HUES64 (cell line): ENCODE measurements at regions not wholly inside any gene's neighbourhood (a gene's known extent, or its start where the extent isn't known, plus 50 kb on each side); places are given as distances from the start of the nearest gene placed in this dataset.
"Not testable (repeated sequence)": the region's sequence is repeated elsewhere in the genome, so short reads cannot be mapped to it uniquely, and the experiment has no call there.

Experiments used
- H3K27ac ChIP-seq: 2 replicates; pipeline ENCODE4 v1.7.0; 2013; ENCODE audit warnings: low read depth, low read length, inconsistent platforms
- H3K27me3 ChIP-seq: 2 replicates; pipeline ENCODE4 v1.6.1; 2013; ENCODE audit warnings: mild to moderate bottlenecking, low read length; ENCODE audit not compliant: insufficient read depth
- H3K36me3 ChIP-seq: 2 replicates; pipeline ENCODE4 v1.6.1; 2013; ENCODE audit warnings: mild to moderate bottlenecking, low read length; ENCODE audit not compliant: insufficient read depth
- H3K4me1 ChIP-seq: 2 replicates; pipeline ENCODE4 v1.6.1; 2013; ENCODE audit warnings: mild to moderate bottlenecking, low read length, moderate library complexity; ENCODE audit not compliant: insufficient read depth
- H3K4me3 ChIP-seq: 2 replicates; pipeline ENCODE4 v1.5.1; 2013; ENCODE audit warnings: mild to moderate bottlenecking, low read length, moderate library complexity
- H3K9ac ChIP-seq: 2 replicates; pipeline ENCODE4 v1.6.1; 2013; ENCODE audit warnings: mild to moderate bottlenecking, low read depth, low read length
- H3K9me3 ChIP-seq: 2 replicates; pipeline ENCODE4 v1.6.1; 2013; ENCODE audit warnings: low read depth, low read length; ENCODE audit not compliant: insufficient read depth
- WGBS: fragments of 150-250, 120-280 bp; methylation state at CpG from one replicate; pipeline ENCODE4 v1.1.7; 2013; ENCODE audit warnings: missing lambda C conversion rate; 5-methylcytosine and 5-hydroxymethylcytosine counted together

DNA sequence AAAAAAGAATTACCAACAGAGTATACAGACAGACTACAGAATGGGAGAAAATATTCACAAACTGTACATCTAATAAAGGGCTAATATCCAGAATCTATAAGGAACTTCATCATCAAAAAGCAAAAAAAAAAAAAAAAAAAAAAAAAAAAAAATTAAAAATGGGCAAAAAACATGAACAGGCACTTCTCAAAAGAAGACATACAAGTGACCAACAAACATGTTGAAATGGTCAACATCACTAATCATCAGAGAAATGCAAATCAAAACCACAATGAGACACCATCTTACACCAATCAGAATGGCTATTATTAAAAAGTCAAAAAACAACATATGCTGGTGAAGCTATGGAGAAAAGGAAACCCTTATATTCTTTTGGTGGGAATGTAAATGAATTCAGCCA, 952.8 kb downstream of the LRRIQ3 start:
- H3K9me3 ChIP-seq, result peaks cover 33% of the 10 kb centered on the region
- not testable (repeated sequence) for H3K36me3 ChIP-seq, H3K27ac ChIP-seq, H3K4me1 ChIP-seq, H3K4me3 ChIP-seq, H3K27me3 ChIP-seq, H3K9ac ChIP-seq

DNA sequence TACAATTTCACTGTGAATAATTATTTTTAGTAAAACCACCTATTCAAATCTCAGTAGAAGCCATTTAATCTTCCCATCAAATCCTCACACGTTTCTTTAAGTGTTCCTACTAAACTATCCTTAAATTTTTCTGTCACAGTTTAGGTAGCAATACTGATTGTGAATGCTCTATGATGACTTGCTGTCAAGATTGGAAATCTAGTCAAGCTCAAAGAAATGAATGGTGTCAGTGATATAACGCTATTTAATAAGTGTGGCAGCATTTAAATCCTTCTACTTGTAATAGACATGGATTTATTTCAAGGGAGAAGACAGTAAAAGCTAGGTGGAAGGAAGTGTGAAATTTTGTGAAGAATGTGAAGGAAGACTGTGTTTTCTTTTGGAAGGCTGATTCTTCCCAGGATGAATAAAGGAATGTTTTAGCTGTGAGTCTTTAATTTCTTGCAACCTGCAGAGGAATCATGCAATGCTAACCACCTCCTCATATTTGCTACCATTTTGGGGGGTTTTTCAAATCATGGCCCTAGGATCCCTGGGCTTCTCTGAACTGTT, 936.7 kb upstream of the NEGR1 start:
- WGBS, result 85% methylated on average over 2 of the region's 2 CpGs
- Histone ChIP-seq H3K9ac (no peak overlapping the region), H3K27me3 (no peaks in the 10 kb centered on the region), H3K4me1 (no peaks in the 10 kb centered on the region), H3K9me3 (peaks cover 9% of the 10 kb centered on the region; the same call in 1 of the 2 replicates), H3K27ac (no peak overlapping the region), H3K36me3 (no peaks in the 10 kb centered on the region), H3K4me3 (no peak overlapping the region)

DNA sequence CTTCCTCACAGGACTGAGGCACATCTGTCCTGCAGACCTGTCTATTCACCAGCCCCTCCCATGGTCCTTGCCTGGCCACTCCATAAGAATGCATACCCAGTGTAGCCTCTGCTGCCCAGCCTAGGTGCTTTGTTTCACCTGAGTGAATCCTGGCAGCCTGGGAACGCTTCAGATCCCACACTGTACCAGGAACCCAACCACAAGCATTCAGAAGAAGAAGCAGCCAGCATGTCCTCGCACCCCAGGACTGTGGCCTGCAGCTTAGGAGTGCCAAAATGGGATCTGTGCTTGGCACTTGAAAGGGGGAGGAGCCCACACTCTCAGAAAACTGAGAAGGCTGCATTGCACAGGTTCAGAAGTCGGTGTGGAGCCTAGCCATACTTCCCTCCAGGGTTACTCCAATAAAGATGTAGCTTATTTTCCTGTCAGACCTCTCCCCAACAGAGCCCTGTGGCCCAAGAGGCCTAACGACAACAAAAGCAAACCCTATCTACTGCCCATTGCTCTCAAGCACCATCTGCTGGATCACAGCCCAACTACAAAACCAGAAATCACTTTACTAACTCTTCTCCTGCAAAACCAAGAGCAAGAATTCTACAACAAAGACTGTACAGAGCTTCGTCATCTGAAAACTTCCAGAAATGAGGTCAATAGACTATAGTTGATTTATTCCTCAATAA, 923.1 kb upstream of the NEGR1 start:
- no peak overlapping the region for H3K9ac ChIP-seq
- H3K36me3 ChIP-seq, result no peaks in the 10 kb centered on the region
- H3K4me1 ChIP-seq, result no peaks in the 10 kb centered on the region
- WGBS, result 86% methylated on average over 4 of the region's 5 CpGs
- no peak overlapping the region for H3K27ac ChIP-seq
- H3K27me3 ChIP-seq, result no peaks in the 10 kb centered on the region
- H3K9me3 ChIP-seq, result no peaks in the 10 kb centered on the region
- H3K4me3 ChIP-seq, result no peak overlapping the region

DNA sequence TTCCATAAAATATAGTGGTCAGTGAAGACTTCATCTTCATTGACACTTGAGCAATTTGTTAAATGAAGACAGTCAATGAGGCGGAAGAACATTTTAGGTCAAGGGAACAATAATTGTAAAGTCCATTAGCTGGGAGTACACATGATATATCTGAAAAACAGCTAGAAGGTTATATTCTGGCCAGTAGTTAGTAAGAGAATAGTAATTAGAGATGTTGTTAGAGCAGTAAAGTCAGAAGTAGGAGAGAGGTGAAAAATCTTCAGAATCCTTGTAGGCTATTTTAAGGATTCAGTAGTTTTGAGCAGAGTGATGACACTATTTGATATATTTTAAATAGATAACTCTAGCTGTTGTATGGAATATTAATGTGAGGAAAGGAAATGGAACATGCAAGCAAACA, 915.6 kb upstream of the NEGR1 start:
- Histone ChIP-seq H3K4me1 (no peaks in the 10 kb centered on the region), H3K27ac (no peak overlapping the region), H3K9me3 (0 out of 2 replicates have a peak, but pooled peaks cover 7% of the 10 kb centered on the region), H3K36me3 (no peaks in the 10 kb centered on the region), H3K27me3 (no peaks in the 10 kb centered on the region), H3K9ac (no peak overlapping the region), H3K4me3 (no peak overlapping the region)
- 91% methylated on average over 1 of the region's 1 CpG for WGBS

DNA sequence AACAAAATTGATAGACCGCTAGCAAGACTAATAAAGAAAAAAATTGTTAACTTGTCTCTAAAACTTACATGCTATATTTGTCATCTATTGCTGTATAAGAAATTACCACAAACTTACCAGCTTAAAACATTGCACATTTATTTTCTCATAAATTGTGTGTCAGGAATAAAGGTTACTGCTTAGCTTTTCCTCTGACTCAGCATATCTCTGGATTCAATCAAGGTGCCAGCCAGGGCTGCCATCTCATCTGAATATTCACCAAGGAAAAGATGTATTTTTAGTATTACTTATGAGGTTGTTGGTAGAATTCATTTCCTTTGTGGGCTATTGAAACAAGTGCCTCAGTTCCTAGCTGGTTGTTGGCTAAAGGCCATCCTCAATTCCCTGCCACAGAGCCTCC, 912.6 kb upstream of the NEGR1 start:
- 0 out of 2 replicates have a peak, but pooled peaks cover 7% of the 10 kb centered on the region for H3K9me3 ChIP-seq
- H3K27ac ChIP-seq, result no peak overlapping the region
- H3K4me1 ChIP-seq, result no peaks in the 10 kb centered on the region
- H3K36me3 ChIP-seq, result no peaks in the 10 kb centered on the region
- no peak overlapping the region for H3K4me3 ChIP-seq
- no peaks in the 10 kb centered on the region for H3K27me3 ChIP-seq
- H3K9ac ChIP-seq, result no peak overlapping the region
- no CpG with 5 or more reads among the region's 1 CpG for WGBS

DNA sequence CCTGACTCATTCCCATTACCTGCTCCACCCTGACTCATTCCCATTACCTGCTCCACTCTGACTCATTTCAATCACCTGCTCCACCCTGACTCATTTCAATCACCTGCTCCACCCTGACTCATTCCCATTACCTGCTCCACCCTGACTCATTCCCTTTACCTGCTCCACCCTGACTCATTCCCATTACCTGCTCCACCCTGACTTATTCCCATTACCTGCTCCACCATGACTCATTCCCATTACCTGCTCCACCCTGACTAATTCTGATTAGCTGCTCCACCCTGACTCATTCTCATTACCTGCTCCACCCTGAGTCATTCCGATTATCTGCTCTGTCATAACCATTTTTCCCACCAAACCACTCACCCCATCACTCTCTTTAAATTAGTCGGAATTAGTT, 901.2 kb upstream of the NEGR1 start:
- not testable (repeated sequence) for H3K27me3 ChIP-seq, H3K4me3 ChIP-seq, H3K27ac ChIP-seq, H3K9ac ChIP-seq, H3K9me3 ChIP-seq, H3K36me3 ChIP-seq, H3K4me1 ChIP-seq
- 96% methylated on average over 2 of the region's 2 CpGs for WGBS

DNA sequence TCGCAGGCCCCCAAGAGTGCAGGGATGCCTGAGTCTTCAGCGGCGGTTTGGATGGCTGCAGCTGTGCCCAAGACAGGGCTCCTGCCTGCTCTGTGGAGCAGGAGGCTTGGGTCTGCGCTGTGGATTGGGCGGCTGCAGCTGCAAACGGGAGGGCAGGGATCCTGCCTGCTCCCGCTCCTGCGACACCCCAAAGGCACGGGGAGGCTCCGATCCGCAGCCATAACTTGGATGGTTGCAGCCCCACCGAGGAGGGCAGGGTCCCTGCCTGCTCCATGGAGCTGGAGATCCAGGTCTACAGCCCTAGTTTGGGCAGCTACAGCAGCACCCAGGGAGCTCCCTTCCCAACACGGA, 898.8 kb upstream of the NEGR1 start:
- H3K36me3 ChIP-seq, result no peaks in the 10 kb centered on the region
- 0 out of 2 replicates have a peak, but pooled peaks cover 2% of the 10 kb centered on the region for H3K4me1 ChIP-seq
- 0 out of 2 replicates have a peak, but pooled peaks cover 2% of the 10 kb centered on the region for H3K9me3 ChIP-seq
- 89% methylated on average over 13 of the region's 13 CpGs for WGBS
- no peaks in the 10 kb centered on the region for H3K27me3 ChIP-seq
- no peak overlapping the region for H3K27ac ChIP-seq
- H3K9ac ChIP-seq, result no peak overlapping the region
- no peak overlapping the region for H3K4me3 ChIP-seq

DNA sequence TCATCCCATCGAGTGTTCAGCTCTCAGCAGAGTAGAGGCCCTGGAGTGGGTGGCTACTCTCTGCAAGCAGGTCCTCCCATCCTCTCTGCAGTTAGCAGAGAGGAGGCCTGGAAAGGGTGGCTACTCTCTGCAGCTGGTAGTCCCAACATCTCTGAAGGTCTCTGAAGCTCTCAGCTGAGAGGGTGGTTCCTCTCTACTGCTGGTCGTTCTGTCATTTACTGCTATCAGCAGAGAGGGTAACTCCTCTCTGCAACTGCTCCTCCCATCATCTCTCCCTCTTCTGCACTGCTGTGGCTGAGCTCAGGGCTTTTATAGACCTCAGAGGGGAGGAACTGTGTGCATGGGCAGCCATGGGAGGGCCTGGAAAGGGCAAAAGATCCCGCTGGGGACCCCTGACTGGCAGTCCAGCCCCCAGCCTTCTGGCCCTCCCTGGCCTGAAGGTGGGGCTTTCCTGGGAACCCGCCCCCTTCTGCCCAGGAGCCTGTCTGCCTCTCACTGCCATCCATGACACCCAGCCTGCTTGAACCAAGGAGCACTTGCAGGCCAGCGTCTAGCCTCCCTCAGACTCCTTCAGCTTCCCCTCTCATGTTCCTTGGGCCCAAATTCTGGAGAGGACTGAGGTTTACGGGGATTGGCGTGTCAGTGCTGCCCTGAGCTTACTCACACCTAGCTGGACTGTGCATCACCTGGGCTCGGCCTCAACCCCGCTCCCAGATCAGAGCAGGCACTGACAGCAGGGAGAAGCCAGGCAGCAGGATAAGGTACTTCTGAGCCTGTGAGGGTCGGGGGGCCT, 898.3 kb upstream of the NEGR1 start:
- H3K4me3 ChIP-seq, result no peak overlapping the region
- no peak overlapping the region for H3K27ac ChIP-seq
- H3K36me3 ChIP-seq, result no peaks in the 10 kb centered on the region
- H3K9ac ChIP-seq, result no peak overlapping the region
- WGBS, result 82% methylated on average over 10 of the region's 10 CpGs
- H3K9me3 ChIP-seq, result 0 out of 2 replicates have a peak, but pooled peaks cover 2% of the 10 kb centered on the region
- 0 out of 2 replicates have a peak, but pooled peaks cover 2% of the 10 kb centered on the region for H3K4me1 ChIP-seq
- H3K27me3 ChIP-seq, result no peaks in the 10 kb centered on the region

DNA sequence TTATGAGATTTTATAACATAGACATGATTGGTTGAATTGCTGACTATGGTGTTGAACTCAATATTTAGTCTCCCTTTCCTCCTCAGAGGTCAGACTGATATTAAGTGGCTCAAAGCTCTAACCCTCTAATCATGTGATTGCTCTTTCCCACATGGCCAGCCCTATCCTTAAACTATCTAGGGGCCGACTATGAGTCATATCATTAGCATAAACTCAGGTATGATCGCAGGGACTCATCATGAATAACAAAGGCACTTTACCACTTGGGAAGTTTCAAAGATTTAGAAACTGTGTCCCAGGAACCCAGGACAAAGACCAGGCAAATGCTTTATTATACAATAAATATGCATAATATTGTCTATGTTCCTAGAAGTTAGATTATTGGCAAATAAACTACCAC, 894.6 kb upstream of the NEGR1 start:
- H3K36me3 ChIP-seq, result no peaks in the 10 kb centered on the region
- no peak overlapping the region for H3K4me3 ChIP-seq
- no peak overlapping the region for H3K27ac ChIP-seq
- H3K27me3 ChIP-seq, result no peaks in the 10 kb centered on the region
- H3K4me1 ChIP-seq, result 0 out of 2 replicates have a peak, but pooled peaks cover 2% of the 10 kb centered on the region
- no peaks in the 10 kb centered on the region for H3K9me3 ChIP-seq
- no peak overlapping the region for H3K9ac ChIP-seq
- 62% methylated on average over 2 of the region's 2 CpGs for WGBS

DNA sequence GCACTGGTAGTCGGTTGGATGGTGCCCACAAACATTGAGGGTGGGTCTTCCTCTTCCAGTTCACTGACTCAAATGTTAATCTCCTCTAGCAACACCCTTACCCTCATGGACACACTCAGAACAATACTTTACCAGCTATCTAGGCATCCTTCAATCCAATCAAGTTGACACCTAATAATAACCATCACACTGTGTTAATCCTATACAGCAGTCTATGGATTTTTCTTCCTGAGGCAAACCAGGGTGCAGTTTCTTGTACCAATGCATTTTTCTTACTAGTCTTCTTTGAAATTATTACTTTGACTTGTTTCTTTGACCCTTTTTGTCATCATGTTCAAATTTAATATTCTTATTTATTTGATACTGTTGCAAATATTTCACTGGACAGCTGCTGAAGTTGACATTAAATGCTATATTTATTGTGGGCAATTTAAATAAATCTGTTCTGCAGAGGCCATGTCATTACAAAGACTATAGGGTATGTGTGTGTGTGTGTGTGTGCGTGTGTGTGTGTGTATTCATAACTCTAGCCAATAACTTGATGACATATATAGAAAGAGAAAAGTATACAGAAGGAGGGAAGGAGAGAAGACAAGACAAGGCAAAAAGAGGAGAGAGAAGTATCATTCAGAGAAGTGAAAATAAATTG, 884.8 kb upstream of the NEGR1 start:
- Histone ChIP-seq H3K9me3 (no peaks in the 10 kb centered on the region), H3K27ac (no peak overlapping the region), H3K9ac (no peak overlapping the region), H3K4me1 (no peaks in the 10 kb centered on the region), H3K27me3 (no peaks in the 10 kb centered on the region), H3K36me3 (no peaks in the 10 kb centered on the region), H3K4me3 (no peak overlapping the region)
- 98% methylated on average over 1 of the region's 2 CpGs for WGBS

DNA sequence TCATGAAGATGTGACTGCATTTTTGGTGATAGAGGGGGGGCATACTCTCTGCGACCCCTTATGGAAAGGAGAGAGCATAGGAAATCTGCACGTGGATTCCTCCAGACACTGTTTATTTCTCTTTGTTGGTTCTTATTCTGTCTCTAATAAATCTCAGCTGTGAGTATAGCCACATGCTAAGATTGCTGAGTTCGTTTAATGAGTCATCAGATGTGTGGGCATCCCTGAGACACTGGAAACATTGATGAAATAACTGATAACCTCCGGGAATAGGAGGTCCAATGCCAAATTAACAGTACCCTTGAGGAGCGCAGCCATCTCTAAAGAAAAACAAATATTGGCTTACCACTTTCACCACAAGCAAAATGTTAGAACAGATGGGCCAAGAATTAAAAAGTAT, 880.2 kb upstream of the NEGR1 start:
- 94% methylated on average over 5 of the region's 5 CpGs for WGBS
- no peaks in the 10 kb centered on the region for H3K36me3 ChIP-seq
- no peaks in the 10 kb centered on the region for H3K27me3 ChIP-seq

More for the DNA sequence above, 880.2 kb upstream of the NEGR1 start:
- H3K9me3 ChIP-seq, result no peaks in the 10 kb centered on the region
- no peak overlapping the region for H3K9ac ChIP-seq
- H3K4me3 ChIP-seq, result no peak overlapping the region
- H3K4me1 ChIP-seq, result no peaks in the 10 kb centered on the region
- H3K27ac ChIP-seq, result no peak overlapping the region
